ENCODE measurements at regions not wholly inside any gene's neighbourhood (a gene's known extent, or its start where the extent isn't known, plus 50 kb on each side); places are given as distances from the start of the nearest gene placed in this dataset.

DNA sequence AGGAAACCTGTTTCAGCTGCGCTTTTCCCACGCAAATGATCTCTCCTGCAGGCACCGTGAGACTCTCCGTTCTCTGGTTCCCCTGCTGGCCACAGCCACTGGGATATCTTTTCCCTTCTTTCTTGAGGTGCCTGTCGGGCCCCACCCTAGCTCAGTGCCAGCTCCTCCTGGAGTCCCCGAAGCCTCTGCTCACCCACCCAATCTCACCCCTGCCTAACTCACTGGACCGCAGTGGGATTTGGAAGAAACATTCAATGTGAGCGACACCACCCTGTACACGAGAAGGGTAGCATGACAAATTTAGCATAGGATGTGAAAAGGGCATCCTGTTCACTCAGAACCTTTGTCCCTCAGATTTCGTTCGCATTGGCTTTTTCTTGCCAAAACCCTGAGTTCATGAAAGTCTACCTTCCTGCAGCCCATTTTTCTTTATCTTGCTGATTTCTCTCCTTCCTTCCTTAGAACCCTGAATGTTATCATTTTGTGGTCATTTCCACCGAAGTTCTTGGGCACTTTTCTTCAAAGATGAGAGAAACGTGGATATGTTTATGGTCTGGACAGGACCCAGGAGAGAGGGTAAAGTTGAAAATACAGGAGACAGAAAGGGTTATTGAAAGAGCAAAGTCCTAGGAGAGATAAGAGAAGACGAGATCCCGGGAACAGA lies 63.6 kb upstream of the ELK3 start:
- 55 to 63% (median 60%) methylated on average over 15 of the region's 15 CpGs for WGBS, 4 donors
- no peaks in the 10 kb centered on the region for H3K9me3 ChIP-seq (replicated peaks in 1 of 3)
- intact Hi-C loops (cut with DNase I): no loop called here
- no peak for TF ChIP-seq POLR2A (IDR thresholded peaks at IDR 0.05)
- TF ChIP-seq, protein P1, sequence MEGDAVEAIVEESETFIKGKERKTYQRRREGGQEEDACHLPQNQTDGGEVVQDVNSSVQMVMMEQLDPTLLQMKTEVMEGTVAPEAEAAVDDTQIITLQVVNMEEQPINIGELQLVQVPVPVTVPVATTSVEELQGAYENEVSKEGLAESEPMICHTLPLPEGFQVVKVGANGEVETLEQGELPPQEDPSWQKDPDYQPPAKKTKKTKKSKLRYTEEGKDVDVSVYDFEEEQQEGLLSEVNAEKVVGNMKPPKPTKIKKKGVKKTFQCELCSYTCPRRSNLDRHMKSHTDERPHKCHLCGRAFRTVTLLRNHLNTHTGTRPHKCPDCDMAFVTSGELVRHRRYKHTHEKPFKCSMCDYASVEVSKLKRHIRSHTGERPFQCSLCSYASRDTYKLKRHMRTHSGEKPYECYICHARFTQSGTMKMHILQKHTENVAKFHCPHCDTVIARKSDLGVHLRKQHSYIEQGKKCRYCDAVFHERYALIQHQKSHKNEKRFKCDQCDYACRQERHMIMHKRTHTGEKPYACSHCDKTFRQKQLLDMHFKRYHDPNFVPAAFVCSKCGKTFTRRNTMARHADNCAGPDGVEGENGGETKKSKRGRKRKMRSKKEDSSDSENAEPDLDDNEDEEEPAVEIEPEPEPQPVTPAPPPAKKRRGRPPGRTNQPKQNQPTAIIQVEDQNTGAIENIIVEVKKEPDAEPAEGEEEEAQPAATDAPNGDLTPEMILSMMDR (IDR thresholded peaks at IDR 0.05): no peak
- DNase-seq: peak in 1 of 7 donors; percentile 23
- no peaks in the 10 kb centered on the region for H3K4me1 ChIP-seq (replicated peaks in 1 of 2)
- no peaks in the 10 kb centered on the region for H3K36me3 ChIP-seq (replicated peaks in 1 of 2)
- no peak overlapping the region for H3K27ac ChIP-seq
- H3K27me3 ChIP-seq: no peaks in the 10 kb centered on the region
- no peak overlapping the region for H3K4me3 ChIP-seq

DNA sequence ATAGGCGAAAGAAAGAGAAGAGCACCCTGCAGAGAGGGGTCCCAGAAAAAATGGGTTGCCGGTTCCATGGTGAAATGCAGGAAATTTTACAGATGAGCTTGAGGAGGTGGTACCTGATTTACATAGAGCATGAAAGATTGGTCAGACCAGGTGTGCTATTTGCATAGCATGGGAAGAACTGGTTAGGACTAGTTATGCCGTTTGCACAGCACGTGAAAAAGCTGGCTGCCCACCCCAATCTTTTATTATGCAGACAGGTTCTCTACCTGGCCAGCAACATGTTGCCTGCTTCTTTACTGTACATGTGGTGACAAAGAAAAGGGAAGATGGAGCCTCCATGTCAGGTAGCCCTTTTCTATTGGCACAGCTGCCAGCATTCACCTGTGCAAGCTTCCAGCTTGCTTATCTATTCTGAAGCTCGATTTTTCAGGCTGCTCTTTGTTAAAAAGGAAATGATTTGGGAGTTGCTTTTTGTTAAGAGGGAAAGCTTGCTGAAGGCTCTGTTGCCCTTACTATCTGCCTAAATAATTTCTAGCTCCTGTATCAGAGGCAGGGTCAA lies 62.9 kb upstream of the ELK3 start:
- 49 to 63% (median 57%) methylated on average over 5 of the region's 5 CpGs for WGBS, 4 donors
- no peaks in the 10 kb centered on the region for H3K9me3 ChIP-seq (replicated peaks in 1 of 3)
- no peak for DNase-seq
- H3K4me1 ChIP-seq (replicated peaks in 1 of 2): no peaks in the 10 kb centered on the region
- intact Hi-C loops (cut with DNase I): no loop called here
- no peaks in the 10 kb centered on the region for H3K27me3 ChIP-seq
- no peak overlapping the region for H3K4me3 ChIP-seq
- no peaks in the 10 kb centered on the region for H3K36me3 ChIP-seq (replicated peaks in 1 of 2)
- H3K27ac ChIP-seq: no peak overlapping the region
- no peak for TF ChIP-seq POLR2A (IDR thresholded peaks at IDR 0.05)
- TF ChIP-seq, protein P1 (IDR thresholded peaks at IDR 0.05): no peak

DNA sequence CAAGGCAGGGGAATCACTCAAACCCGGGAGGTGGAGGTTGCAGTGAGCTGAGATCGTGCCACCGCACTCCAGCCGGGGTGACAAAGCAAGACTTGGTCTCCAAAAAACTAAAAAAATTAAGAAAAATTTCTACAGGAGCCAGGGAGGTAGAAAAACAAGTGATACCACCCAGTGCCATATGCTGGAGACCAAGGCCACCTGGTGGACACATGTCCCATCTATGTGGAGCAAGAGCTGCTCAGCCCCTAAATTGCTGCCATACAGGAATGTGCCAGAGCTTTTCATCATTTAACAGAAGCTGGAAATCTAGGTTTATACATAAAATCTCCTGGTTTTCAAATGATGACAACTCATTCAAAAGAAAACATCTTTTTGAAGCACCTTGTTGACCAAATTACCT lies 61.4 kb upstream of the ELK3 start:
- peak in 1 of 7 donors; percentile 21 for DNase-seq
- WGBS, 4 donors: 83 to 93% (median 85%) methylated on average over 4 of the region's 4 CpGs
- intact Hi-C loops (cut with DNase I): no loop called here

DNA sequence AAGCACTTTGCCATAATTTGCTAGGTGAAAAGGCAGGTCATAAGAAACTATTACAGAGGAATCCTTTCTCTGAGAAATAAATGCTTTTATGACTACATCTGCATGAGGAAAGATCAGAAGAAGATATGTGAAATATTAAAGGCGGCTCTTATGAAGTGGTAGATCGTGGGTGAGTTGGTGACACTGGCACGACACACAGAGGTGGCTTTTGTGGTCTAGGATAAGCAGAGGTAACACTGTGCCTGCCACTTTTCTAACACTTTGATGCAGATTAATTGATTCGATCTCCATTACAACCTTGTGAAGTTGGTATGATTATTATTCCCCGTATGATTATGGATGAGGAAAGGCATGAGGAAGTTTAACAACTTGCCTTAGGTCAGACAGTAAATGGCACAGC lies 60.0 kb upstream of the ELK3 start:
- Histone ChIP-seq H3K27ac (no peak overlapping the region), H3K4me1 (replicated peaks in 1 of 2) (no peaks in the 10 kb centered on the region), H3K27me3 (no peaks in the 10 kb centered on the region), H3K4me3 (no peak overlapping the region), H3K36me3 (replicated peaks in 1 of 2) (no peaks in the 10 kb centered on the region), H3K9me3 (replicated peaks in 1 of 3) (no peaks in the 10 kb centered on the region)
- 83 to 88% (median 86%) methylated on average over 5 of the region's 5 CpGs for WGBS, 4 donors
- TF ChIP-seq POLR2A (IDR thresholded peaks at IDR 0.05): no peak
- TF ChIP-seq, protein P1 (IDR thresholded peaks at IDR 0.05): no peak
- DNase-seq: no peak
- intact Hi-C loops (cut with DNase I): no loop called here

More for the DNA sequence above, 61.4 kb upstream of the ELK3 start:
- Histone ChIP-seq H3K4me1 (replicated peaks in 1 of 2) (no peaks in the 10 kb centered on the region), H3K27ac (no peak overlapping the region), H3K36me3 (replicated peaks in 1 of 2) (no peaks in the 10 kb centered on the region), H3K4me3 (no peak overlapping the region), H3K9me3 (replicated peaks in 1 of 3) (no peaks in the 10 kb centered on the region), H3K27me3 (no peaks in the 10 kb centered on the region)
- TF ChIP-seq, protein P1 (IDR thresholded peaks at IDR 0.05): peak in 3 of 6 experiments; percentile 14 to 26 (median 25)
- TF ChIP-seq POLR2A (IDR thresholded peaks at IDR 0.05): no peak

All from adrenal gland (tissue), 9 donors.